Upper lobe of left lung (tissue), 4 donors: ENCODE measurements at regions not wholly inside any gene's neighbourhood (a gene's known extent, or its start where the extent isn't known, plus 50 kb on each side); places are given as distances from the start of the nearest gene placed in this dataset.

ENCODE experiments used
- CTCF ChIP-seq, 6 experiments: fragments of 450-650 bp in 4 of 6; fragments of 200-600 bp in 2 of 6; sonication (generic) in 2 of 6; IDR thresholded peaks; one replicate each; pipeline ENCODE4 v1.5.1; 2016 to 2019; ENCODE audit warnings: antibody characterized with exemption in 6 of 6
- POLR2A ChIP-seq, 4 donors: fragments of 450-650 bp; IDR thresholded peaks; one replicate each; pipeline ENCODE4 v1.5.1; 2016 to 2017; ENCODE audit warnings: antibody characterized with exemption in 4 of 4, mild to moderate bottlenecking in 2 of 4

GRCh38 chr3:127455541-127456450 lies 134.7 kb downstream of the TPRA1 start:
- TF ChIP-seq CTCF (IDR thresholded peaks at IDR 0.05): peak; percentile 87 to 98 (median 96)
- peak in 1 of 4 donors; percentile 7 for TF ChIP-seq POLR2A (IDR thresholded peaks at IDR 0.05)
